SU-DHL-6 (cell line): ENCODE measurements at regions not wholly inside any gene's neighbourhood (a gene's known extent, or its start where the extent isn't known, plus 50 kb on each side); places are given as distances from the start of the nearest gene placed in this dataset.

Experiments
- CTCF ChIP-seq: fragments of 200-600 bp; sonication (generic); IDR thresholded peaks from one replicate; pipeline ENCODE4 v1.5.1; 2017; ENCODE audit warnings: antibody characterized with exemption, mild to moderate bottlenecking, low read length, moderate library complexity; ENCODE audit not compliant: insufficient read depth, poor library complexity, severe bottlenecking
- EZH2phosphoT487 ChIP-seq: fragments of 200-600 bp; sonication (generic), shearing (Covaris generic); conservative IDR thresholded peaks from 2 replicates; pipeline ENCODE4 v1.6.1; 2018; ENCODE audit warnings: mild to moderate bottlenecking, antibody characterized with exemption, low read length, moderate library complexity, mixed read lengths

- TF ChIP-seq CTCF (no peak), EZH2phosphoT487 (no peak)
Measured at GRCh38 chr4:160847228-160847627, 1316.6 kb downstream of the FSTL5 start.
